ENCODE measurements at regions not wholly inside any gene's neighbourhood (a gene's known extent, or its start where the extent isn't known, plus 50 kb on each side); places are given as distances from the start of the nearest gene placed in this dataset.

DNA sequence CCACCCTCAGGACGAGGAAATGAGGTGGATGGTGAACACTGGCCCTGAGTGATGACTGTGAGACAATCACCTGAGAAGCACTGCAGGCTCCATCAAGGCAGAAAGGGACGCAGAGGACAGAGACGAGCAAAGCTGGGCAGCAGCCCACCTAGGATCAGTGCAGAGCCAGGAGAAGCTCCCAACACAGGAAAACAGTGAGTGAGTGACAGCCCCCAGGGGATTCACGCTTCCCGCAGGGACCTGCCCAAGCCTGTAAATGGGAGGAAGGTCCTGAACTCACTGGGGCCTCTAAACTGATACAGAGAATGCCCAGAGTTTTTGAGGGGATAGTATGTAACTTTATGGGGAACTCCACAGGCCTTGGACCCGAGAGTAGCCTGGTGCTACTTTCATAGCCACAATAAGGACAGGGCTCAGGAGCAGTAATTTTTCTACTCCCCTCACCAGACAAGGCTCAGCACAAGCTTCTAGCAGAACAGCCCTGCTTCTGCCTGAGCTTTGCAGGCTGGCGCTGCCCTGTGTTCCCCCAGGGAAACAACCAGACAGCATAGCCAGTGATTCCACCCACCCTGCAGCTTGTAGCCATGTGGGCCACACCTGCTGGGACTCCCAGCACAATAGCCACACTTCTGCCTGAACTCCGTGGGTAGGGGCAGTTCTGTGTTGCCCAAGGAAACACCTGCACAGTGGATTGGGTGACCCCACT lies 708.4 kb downstream of the POM121L12 start:
- TF ChIP-seq, protein P1, sequence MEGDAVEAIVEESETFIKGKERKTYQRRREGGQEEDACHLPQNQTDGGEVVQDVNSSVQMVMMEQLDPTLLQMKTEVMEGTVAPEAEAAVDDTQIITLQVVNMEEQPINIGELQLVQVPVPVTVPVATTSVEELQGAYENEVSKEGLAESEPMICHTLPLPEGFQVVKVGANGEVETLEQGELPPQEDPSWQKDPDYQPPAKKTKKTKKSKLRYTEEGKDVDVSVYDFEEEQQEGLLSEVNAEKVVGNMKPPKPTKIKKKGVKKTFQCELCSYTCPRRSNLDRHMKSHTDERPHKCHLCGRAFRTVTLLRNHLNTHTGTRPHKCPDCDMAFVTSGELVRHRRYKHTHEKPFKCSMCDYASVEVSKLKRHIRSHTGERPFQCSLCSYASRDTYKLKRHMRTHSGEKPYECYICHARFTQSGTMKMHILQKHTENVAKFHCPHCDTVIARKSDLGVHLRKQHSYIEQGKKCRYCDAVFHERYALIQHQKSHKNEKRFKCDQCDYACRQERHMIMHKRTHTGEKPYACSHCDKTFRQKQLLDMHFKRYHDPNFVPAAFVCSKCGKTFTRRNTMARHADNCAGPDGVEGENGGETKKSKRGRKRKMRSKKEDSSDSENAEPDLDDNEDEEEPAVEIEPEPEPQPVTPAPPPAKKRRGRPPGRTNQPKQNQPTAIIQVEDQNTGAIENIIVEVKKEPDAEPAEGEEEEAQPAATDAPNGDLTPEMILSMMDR (IDR thresholded peaks at IDR 0.05 in 8 of 11, conservative IDR thresholded peaks at IDR 0.05 in 3 of 11): no peak
- TF ChIP-seq POLR2A (IDR thresholded peaks at IDR 0.05) (no peak), POLR2AphosphoS5 (IDR thresholded peaks at IDR 0.05) (no peak)

Measured in spleen (tissue), 7 donors.